Prostate gland (tissue), 2 donors: ENCODE measurements at regions not wholly inside any gene's neighbourhood (a gene's known extent, or its start where the extent isn't known, plus 50 kb on each side); places are given as distances from the start of the nearest gene placed in this dataset.

Experiments used
- POLR2A ChIP-seq: fragments of 450-650 bp; IDR thresholded peaks from one replicate; pipeline ENCODE4 v1.6.1; 2016; ENCODE audit warnings: antibody characterized with exemption, mild to moderate bottlenecking
- TF ChIP-seq, protein P1 (sequence below), 4 experiments: fragments of 200-600 bp in 2 of 4; fragments of 450-650 bp in 2 of 4; sonication (generic) in 2 of 4; IDR thresholded peaks; 1 replicate in 3 of 4; 2 replicates in 1 of 4; pipeline ENCODE4 v1.5.1; 2016 to 2019; ENCODE audit warnings: antibody characterized with exemption in 4 of 4, mild to moderate bottlenecking in 2 of 4, moderate library complexity in 2 of 4

DNA sequence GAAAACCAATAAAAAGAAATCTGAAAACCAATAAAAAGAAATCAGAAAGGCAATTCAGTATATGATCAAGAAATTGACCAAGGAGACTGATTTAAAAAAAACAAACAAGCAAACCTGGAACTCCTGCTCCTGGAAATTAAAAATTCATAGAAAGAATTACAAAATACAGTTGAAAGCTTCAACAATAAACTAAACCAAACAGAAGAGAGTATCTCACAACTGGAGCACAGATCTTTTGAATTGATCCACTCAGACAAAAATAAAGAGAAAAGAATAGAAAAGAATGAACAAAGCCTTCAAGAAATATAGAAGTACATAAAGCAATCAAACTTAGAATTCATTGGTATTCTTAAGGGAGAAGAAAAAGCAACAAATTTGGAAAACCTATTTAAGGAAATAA, 271.4 kb downstream of the MBNL1 start:
- TF ChIP-seq, protein P1, sequence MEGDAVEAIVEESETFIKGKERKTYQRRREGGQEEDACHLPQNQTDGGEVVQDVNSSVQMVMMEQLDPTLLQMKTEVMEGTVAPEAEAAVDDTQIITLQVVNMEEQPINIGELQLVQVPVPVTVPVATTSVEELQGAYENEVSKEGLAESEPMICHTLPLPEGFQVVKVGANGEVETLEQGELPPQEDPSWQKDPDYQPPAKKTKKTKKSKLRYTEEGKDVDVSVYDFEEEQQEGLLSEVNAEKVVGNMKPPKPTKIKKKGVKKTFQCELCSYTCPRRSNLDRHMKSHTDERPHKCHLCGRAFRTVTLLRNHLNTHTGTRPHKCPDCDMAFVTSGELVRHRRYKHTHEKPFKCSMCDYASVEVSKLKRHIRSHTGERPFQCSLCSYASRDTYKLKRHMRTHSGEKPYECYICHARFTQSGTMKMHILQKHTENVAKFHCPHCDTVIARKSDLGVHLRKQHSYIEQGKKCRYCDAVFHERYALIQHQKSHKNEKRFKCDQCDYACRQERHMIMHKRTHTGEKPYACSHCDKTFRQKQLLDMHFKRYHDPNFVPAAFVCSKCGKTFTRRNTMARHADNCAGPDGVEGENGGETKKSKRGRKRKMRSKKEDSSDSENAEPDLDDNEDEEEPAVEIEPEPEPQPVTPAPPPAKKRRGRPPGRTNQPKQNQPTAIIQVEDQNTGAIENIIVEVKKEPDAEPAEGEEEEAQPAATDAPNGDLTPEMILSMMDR (IDR thresholded peaks at IDR 0.05), result no peak
- TF ChIP-seq POLR2A, result no peak
